HepG2 (cell line): ENCODE measurements at regions not wholly inside any gene's neighbourhood (a gene's known extent, or its start where the extent isn't known, plus 50 kb on each side); places are given as distances from the start of the nearest gene placed in this dataset.

Source experiments
- CERS6 ChIP-seq: sonication (generic); formaldehyde crosslinking; IDR thresholded peaks from 2 replicates; pipeline ENCODE4 v1.5.0; 2020; ENCODE audit warnings: missing genetic modification reagents
- GTF3A ChIP-seq: sonication (generic); formaldehyde crosslinking; conservative IDR thresholded peaks from 2 replicates; pipeline ENCODE4 v1.4.0; 2020; ENCODE audit warnings: mild to moderate bottlenecking, missing genetic modification reagents
- ZNF335 ChIP-seq: sonication (generic); formaldehyde crosslinking; IDR thresholded peaks from 2 replicates; pipeline ENCODE4 v1.4.0; 2020; ENCODE audit warnings: missing genetic modification reagents

- TF ChIP-seq ZNF335 (CRISPR knock-in tag): no peak
- no peak for TF ChIP-seq GTF3A (CRISPR knock-in tag)
- TF ChIP-seq CERS6 (CRISPR knock-in tag): no peak
Measured at GRCh38 chr12:100743060-100743459, 51.5 kb upstream of the ANO4 start (continued).
